OCI-LY7 (cell line): ENCODE measurements at regions not wholly inside any gene's neighbourhood (a gene's known extent, or its start where the extent isn't known, plus 50 kb on each side); places are given as distances from the start of the nearest gene placed in this dataset.

Experiments used
- CTCF ChIP-seq: fragments of 200-600 bp; sonication (generic); conservative IDR thresholded peaks from 2 replicates; pipeline ENCODE4 v1.5.1; 2014; ENCODE audit warnings: mild to moderate bottlenecking, antibody characterized with exemption, low read length, moderate library complexity, mixed read lengths
- EZH2phosphoT487 ChIP-seq: fragments of 200-600 bp; sonication (generic); IDR thresholded peaks from 2 replicates; pipeline ENCODE4 v1.6.1; 2018; ENCODE audit warnings: low read depth, borderline replicate concordance, mild to moderate bottlenecking, mixed run types, antibody characterized with exemption, low read length, moderate library complexity, mixed read lengths

DNA sequence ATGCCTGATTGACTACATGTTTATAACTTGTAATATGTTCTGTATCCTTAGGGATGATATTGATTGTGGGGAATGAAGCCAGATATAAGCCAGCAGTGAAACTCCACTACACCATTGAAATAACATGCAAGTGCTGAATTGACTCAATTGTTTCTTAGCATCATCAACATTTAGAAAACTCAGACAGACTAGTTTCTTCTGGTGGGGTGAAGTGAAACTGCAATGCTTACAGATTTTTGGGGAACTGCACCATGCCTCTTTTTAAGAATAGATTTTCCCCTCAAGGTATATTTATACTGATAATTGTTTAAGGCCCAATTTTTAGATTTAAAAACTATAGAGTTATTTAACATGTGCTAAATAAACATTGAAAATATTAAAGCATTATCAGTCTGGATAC, 1044.6 kb upstream of the EYS start:
- TF ChIP-seq CTCF (no peak), EZH2phosphoT487 (no peak)
